ENCODE measurements at regions not wholly inside any gene's neighbourhood (a gene's known extent, or its start where the extent isn't known, plus 50 kb on each side); places are given as distances from the start of the nearest gene placed in this dataset.

- TF ChIP-seq NRL (CRISPR knock-in tag; IDR thresholded peaks at IDR 0.05; ENCODE audit: borderline replicate concordance) (no peak), POLR2A (IDR thresholded peaks at IDR 0.05; ENCODE audit: insufficient read depth in 1 of 2, low read depth in 2 of 2, low read length in 2 of 2) (no peak), CTCF (CRISPR knock-in tag; IDR thresholded peaks at IDR 0.05) (no peak), HDAC1 (CRISPR knock-in tag; IDR thresholded peaks at IDR 0.05) (no peak)
Observed at GRCh38 chr12:116434155-116435011, 124.8 kb upstream of the MAP1LC3B2 start.
